GM18511 (cell line): ENCODE measurements at regions not wholly inside any gene's neighbourhood (a gene's known extent, or its start where the extent isn't known, plus 50 kb on each side); places are given as distances from the start of the nearest gene placed in this dataset.

Experiments
- ATAC-seq: cut with Tn5 transposase; IDR thresholded peaks from one replicate; pipeline ENCODE4 v1.9.1; 2021; ENCODE audit warnings: mild to moderate bottlenecking, moderate library complexity; ENCODE audit not compliant: unreplicated experiment

DNA sequence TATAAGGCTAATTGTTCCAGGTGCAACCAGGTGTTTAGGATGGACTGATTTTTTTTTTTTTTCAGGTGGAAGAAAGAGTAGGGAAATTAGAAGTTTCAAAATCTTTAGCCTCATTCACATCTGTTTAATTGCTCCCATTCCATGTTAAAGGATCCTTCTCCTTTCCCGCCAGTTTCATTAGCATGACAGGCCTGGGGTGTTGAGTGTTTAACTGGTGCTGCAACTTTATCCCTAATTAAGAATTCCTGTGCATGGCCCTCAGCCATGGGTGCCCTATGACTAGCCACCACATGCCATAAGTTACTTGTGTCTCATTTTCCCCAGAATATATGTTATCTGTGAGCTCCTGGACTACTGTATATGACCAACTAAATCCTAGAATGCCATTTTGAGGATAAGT, 501.4 kb downstream of the NSUN3 start:
- ATAC-seq, result no peak

DNA sequence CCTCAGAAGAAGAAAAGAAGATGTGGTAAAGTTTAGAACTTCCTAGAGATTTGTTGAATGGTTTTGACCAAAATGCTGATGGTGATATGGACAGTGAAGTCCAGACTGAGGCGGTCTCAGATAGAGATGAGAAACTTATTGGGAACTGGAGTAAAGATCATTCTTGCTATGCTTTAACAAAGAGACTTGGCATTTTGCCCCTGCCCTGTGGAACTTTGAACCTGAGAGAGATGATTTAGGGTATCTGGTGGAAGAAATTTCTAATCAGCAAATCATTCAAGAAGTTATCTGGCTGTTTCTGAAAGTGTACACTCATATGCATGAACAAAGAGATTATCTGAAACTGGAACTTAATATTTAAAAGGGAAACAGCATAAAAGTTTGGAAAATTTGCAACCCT, 505.2 kb downstream of the NSUN3 start:
- no peak for ATAC-seq

DNA sequence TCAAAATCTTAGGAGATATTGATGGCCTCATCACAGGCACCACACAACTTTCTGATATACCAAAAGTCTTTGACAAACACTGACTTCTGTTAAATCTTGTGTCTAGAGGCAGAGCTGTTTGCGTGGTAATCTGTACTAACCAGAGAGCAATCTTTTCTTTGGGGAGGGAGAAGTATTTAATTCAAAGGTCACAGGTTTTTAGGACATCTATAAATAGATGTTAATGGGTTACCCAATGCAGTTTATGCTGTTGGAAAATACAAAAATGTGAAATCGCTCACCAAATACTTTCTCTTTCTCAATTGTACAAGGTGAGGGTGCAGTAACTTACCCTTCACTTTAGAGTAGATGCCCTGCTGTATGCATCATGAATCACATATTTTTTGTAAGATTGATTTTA, 510.5 kb downstream of the NSUN3 start:
- ATAC-seq, result no peak

DNA sequence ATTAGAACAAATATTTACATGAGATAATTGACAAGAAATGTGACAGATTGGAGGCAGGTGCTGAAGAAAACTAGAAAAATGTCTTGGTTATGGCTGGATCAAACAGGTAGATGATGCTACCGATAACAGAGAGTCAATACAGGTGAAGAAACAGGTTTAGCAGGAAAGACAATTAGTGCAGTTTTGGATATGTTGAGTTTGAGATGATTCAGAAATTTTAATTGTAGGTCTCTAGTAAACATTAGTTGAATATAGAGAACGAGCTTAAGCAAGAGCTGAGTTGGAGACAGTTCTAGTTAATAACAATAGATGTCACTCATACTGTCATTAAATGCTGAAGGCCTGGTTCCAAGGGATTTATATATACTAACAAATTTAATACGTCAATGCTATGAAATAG, 524.4 kb downstream of the NSUN3 start:
- no peak for ATAC-seq

DNA sequence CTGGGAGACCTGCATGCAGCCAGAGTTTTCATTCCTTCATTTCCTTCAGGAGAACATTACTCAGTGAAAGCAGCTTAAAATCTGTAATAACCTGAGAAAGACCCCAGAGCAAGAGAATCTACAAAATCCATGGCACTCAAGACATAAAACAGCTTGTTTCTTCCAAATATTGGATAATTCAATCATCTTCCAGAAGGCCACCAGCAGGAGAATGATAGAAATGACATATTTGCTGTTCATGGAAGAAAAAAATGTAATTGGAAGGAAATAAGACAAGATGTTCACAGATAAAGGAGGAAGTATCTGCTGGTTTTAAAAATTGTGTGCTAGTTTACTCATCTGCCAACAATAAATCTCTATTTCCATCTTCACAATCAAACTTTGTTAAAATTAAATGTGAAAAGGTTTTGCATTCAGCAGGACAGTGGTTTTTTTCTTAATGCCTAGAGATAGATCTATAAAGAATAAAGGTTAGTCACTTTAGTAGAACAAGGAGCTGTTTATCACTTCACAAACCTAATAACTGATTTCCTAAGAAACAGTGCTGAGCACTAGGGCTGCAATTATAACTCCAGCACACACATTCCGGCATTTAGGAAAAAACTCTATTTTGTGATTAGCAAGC, 530.8 kb downstream of the NSUN3 start:
- no peak for ATAC-seq

DNA sequence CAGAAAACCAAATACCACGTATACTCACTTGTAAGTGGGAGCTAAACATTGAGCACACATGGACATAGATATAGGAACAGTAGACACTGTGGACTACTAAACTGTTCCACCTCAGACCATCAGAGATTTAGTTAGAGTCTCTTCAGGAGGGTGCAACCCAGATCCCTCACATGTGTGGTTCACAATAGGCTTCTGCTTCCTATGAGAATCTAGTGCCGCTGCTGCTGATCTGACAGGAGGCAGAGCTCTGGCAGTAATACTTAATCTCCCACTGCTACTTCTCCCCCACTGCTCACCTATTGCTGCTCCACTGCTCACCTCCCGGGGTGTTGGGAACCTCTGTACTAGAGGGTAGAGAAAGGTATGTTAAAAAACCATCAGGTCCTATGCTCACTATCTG, 533.3 kb downstream of the NSUN3 start:
- ATAC-seq, result no peak

DNA sequence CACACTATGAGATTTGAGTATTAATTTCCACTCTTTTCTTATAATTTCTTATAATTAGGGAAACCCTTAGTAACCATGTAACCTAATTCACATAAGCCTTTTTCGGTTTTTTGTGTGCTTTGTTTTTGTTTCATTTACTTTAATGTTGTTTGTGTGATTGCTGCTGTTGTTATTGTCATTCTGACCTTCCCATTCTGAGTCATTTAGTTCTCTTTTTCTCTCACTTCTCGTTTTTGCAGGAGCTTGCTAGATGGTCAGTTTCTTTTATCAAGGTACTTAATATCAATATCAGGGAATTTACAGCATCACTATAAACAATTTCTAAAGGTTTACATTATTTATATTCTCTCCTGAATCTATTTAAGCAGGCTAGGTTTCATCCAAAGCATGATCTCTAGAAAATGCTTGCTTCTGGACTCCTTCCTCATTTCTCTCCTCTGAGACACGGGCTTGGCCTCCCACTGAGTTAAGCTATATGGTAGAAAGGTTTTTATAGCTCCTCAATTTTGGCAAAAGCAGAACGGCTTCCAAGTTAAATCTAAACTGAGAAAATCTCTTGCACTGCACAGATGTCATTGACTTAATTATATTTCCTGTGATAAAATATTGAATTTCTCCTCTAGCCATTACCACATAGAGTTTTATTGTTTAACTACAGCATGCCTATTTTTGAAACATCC, 534.2 kb downstream of the NSUN3 start:
- peak; percentile 85 for ATAC-seq

DNA sequence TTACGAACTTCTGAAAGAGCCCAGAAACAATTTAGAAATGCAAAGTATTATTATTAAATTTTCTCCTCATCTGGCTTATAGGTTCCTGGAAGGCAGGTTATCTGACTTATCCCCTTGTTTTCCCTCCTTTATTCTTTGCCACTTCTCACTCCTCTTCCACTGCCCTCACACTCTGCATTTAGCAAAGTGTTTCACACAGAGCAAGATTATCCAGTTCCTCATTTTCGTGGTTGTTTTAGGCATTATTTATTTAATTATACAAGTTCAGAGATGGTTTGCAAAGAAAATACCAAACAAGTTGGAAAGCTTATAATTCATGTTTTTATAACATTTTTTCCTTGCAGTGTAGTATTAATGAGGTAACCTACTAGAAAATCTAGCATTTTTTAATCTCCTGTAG, 544.9 kb downstream of the NSUN3 start:
- no peak for ATAC-seq

DNA sequence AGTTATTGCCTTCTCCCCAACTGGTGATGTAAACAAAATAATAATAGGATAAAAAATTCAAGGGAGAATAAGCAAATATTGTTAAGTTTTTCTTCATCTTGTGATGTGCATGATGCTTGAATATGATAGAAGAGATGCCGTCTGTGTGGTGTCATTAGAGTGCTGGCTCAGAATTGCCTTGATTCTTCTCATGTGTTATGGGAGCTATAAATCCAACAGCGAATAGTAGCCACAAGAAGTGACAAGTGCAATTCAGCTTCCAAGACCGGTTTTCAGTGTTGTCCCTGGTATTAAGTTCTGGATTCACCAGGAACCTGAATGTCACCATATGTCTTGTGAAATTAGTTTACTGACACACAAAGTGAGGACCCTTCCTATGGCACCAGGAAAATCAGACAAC, 547.0 kb downstream of the NSUN3 start:
- ATAC-seq, result no peak

DNA sequence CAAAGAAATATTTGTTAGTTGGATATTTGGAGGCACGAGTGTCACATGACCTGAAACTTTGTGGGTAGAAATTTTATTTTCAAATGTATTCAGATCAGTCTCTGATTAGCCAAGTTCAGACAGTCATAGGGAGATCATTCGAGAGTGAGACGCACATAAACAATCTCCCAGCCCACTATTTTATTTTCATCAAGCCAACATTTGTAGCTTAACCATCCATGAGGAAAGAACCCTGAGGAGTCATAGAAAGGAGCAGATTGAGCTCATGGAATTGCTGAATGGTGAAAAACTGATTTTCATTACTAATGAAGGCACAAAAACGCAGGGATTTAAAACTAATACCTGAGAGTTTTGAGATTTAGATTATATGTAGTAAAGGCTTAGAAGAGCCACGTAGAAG, 548.7 kb downstream of the NSUN3 start:
- ATAC-seq, result no peak

DNA sequence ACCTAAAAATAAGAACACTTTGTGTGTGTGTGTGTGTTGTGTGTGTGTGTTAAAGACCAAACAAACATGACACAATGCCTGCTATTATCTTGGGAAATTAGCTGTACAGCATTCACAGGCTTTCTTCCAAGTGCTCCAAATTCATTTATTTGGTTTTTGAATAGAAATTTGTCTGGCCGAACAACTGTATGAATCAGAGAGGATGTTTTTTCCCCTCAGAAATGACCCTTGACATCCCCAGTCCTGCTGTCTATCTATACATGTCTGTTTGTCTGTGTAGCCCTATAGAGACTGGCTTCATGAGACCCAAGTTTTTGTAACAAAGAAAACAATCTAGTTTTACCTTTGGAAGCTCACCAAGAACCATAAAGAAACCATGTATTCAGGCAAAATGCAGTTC, 549.8 kb downstream of the NSUN3 start:
- no peak for ATAC-seq

DNA sequence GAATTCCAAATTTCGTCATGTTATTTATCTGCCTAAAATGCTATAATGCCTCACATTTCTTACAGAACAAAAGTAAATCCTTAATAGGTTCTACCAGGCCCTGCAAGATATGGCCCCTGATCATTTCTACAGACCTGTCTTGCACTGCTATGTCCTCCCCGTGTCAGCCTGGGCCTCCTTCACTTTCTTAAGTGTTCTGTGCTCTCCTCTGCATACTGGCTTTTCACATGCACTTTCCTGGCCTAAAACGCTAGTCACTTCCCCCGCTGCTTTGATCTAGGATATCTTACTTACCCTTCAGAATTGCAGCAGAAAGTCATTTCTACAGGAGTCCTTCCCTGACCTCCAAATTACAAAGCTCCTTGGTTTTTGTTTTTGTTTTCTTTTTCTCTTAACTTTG, 551.3 kb downstream of the NSUN3 start:
- no peak for ATAC-seq

DNA sequence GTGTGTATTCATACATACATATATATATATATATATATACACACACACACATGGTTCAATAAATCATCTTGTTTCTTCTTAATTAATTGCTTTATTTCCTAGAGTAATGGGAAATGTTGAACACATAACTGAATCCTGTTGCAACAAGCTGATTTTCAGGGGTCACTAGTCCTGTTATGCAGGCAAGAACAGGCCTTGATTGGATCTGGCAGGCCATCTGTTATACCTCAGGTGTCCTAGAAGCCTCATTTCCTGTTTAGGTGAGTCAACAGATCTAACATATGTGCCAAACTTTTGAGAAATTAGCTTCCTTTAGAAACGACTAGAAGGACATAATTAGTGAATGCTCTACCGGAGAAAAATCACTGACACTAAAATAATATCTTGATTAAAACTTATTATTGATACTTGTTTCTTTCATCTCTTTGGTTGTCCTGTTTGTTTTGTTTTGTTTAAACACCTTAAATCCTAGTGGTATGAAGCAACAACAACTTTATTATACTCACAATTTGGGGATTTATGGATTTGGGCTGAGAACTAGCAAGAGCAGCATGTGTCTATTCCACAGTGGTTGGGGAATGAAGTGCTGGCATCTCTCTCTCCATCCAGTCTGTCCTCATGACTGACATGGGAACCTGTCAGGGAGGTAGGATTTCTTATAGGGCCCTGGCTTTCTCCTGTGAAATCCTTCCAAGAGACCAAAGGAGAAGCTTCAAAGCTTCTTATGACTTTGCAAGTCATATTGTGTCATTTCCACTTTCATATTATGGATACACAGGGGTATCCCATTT, 552.6 kb downstream of the NSUN3 start:
- ATAC-seq, result no peak

DNA sequence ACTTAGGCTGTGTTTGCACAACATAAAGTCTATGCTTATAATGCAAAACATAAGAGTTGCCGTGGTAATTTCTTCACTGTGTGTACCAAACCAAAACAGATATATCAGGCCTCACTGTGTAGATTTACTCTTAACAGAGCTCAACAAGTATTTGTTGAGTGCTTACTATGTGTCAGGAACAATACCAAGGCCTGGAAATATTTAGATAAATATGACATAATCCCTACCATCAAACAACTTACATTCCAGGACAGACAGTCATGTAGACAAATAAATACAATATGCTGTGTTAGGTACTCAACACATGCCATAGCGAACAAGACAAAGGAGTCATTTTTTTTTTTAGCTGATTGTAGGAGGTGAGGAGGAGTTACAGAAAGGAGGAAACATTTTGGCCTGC, 554.0 kb downstream of the NSUN3 start:
- ATAC-seq, result no peak

DNA sequence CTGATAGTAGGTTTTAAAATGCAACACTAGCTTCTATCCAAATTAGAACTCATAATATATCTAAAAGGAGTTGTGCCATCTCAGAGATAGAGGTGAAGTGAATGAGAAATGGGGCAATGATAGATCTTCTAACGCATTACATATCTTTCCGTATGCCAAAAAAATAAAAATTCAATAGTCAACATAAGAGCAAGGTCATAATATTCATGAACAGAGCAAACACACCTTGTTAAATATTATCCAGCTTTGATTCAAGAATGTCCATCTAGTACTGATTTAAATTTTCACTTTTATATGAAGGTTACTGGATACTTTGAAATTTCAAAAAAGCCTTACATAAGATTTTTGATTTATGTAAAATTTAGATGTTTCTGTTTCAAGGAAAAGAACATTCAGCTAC, 554.5 kb downstream of the NSUN3 start:
- ATAC-seq, result no peak

DNA sequence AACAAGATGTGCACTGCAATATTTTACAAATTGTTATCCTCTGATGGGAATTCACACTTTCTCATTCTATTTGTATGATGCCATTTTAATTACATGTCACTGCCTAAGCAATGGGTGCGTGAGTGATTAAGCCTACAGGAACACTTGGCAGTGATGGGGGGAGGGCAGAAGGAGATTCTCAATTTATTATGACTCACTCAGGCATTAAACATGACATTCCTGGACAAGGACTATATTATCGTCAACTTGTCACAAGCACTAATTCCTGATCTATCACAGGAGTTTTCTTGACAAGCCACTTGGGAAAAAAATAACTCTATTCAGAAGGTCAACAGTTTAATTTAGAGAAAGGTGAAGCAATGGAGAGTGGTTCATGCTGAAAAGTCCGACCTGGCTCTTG, 556.8 kb downstream of the NSUN3 start:
- ATAC-seq, result no peak

DNA sequence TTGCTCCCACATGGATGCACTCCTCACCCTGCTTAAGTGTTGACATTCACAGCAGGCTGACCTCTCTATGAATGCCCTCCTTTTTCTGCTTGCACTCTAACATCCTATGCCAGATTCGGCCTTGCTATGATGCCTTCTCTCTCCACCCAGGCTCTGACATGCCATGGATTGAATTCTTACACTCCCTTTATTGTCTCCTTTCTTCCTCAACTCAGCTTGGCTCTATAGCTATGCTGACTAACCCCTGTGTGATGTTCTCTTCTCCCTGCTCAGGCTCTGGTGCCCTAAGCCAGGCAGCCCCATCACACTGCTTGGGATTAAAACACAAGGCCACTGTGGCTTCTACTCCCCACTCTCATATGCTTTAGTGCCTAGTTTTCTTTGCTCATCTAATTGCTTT, 563.7 kb downstream of the NSUN3 start:
- no peak for ATAC-seq

DNA sequence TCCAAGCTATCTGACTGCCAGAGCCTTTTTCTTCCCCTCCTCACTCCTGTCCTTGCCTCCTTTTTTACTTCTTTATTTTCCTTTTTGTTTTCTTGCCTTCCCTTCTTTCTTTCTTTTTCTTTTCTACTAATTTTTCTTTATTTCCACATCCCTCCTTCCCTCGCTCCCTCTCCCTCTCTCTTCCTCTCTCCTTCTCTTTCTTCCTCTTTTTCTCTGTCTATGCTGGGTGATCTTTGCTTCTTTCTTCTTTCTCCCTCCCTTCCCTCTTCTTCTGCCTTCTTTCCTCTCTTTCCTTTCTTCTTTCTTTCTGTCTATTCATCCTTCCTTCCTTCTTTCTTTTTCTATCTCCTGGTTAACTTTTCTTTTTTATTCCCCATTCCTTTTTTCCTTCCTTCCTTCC, 564.8 kb downstream of the NSUN3 start:
- ATAC-seq, result no peak

DNA sequence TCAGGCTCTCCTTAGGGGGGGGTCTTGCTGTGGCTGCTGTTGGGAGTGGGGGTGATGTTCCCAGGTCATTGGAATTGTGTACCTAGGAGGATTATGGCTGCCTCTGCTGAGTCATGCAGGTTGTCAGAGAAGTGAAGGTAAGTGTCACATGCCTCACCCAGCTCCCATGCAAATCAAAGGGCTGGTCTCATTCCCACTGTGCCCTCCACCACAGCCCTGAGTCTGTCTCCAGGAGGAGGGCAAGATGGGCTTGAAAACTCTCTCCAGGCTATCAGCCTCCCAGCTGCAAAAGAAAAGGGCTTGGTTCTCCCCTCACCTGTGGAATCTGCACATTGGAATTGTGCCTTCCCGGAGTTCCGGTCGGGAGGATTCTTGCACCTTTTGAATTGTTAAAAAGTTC, 580.5 kb downstream of the NSUN3 start:
- no peak for ATAC-seq

DNA sequence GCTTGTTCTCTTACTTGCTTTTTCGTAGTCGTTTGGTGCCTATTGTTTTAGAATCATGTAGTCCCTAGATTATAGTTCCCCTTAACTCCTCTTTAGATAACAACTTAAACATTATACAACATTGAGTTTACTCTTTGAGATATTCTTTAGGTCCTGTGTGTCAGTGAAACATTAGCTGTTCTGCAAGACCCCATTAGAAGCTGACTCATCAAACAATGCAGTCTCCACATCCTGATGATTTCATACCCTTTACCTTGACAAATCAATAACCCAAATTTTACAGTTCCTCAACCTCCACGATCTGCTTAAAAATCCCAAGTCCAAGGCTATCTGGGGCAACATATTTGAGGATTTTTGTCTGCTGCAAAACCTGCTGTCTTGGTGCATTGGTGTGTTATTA, 582.9 kb downstream of the NSUN3 start:
- no peak for ATAC-seq

DNA sequence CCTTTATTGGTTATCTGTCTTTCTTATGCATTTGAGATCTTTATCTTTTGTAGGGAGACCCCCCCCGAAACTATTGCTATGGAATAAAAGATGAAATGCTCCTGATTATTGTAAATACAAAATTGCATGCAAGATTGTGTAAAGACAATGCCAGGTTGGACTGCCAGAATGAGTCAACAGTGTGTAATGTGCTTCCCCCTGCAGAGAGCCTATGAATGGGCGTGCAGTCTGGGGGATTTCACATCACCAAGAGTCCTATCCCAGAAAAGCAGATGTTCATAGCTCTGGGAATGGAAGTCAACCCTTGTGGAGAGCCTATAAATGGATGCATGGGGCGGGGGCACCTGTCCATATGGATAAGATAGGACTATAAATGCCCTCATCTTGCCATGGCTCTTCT, 584.3 kb downstream of the NSUN3 start:
- no peak for ATAC-seq
